PC-3 (cell line): ENCODE measurements at regions not wholly inside any gene's neighbourhood (a gene's known extent, or its start where the extent isn't known, plus 50 kb on each side); places are given as distances from the start of the nearest gene placed in this dataset.

Experiments used
- ATAC-seq: fragments of 200-7000 bp; cut with Tn5 transposase; 2 replicates; pipeline ENCODE4 v1.9.1; 2020; ENCODE audit warnings: mild to moderate bottlenecking, moderate library complexity
- BruUV-seq: library from RNA; stranded (reverse); fragments of 400-500 nt; replicated peaks from 2 replicates; lab custom pipeline; 2021; lab: Mats Ljungman, UMichigan
- CTCF ChIA-PET: fragments of 300-600 bp; sonication (Branson Sonifier 250); formaldehyde crosslinking; loops from one replicate; lab custom pipeline; 2022; ENCODE audit warnings: antibody characterized with exemption; lab: Charles Lee
- POLR2A ChIA-PET: fragments of 300-600 bp; sonication (Branson Sonifier 250); formaldehyde crosslinking; loops from one replicate; lab custom pipeline; 2022; ENCODE audit warnings: antibody characterized with exemption; ENCODE audit not compliant: unreplicated experiment; lab: Charles Lee
- DNase-seq: peaks from one replicate; pipeline ENCODE4 v3.0.0-alpha.2; 2015
- H2AFZ ChIP-seq: fragments of 300-600 bp; sonication (generic); 2 replicates; pipeline ENCODE4 v1.6.0; 2016; ENCODE audit warnings: antibody characterized with exemption, low read length
- H3F3A ChIP-seq: fragments of 300-600 bp; sonication (generic); one replicate; pipeline ENCODE4 v1.6.0; 2017; ENCODE audit warnings: antibody characterized with exemption, low read length, control low read depth, mild to moderate bottlenecking; ENCODE audit not compliant: unreplicated experiment
- H3K27ac ChIP-seq: fragments of 300-600 bp; sonication (generic); 2 replicates; pipeline ENCODE4 v1.5.1; 2016; ENCODE audit warnings: mild to moderate bottlenecking, low read length
- H3K27me3 ChIP-seq: fragments of 300-600 bp; sonication (generic); 2 replicates; pipeline ENCODE4 v1.6.1; 2016; ENCODE audit warnings: low read length, mixed read lengths
- H3K36me3 ChIP-seq: fragments of 300-600 bp; sonication (generic); 2 replicates; pipeline ENCODE4 v1.6.1; 2016; ENCODE audit warnings: low read depth, mixed run types, low read length, mixed read lengths
- H3K4me1 ChIP-seq: fragments of 300-600 bp; sonication (generic); 2 replicates; pipeline ENCODE4 v1.5.1; 2016; ENCODE audit warnings: low read length; ENCODE audit not compliant: insufficient read depth
- H3K4me2 ChIP-seq: fragments of 300-600 bp; sonication (generic); 2 replicates; pipeline ENCODE4 v1.6.0; 2016; ENCODE audit warnings: low read length
- H3K4me3 ChIP-seq: fragments of 300-600 bp; sonication (generic); 2 replicates; pipeline ENCODE4 v1.5.1; 2016; ENCODE audit warnings: mild to moderate bottlenecking, low read length, mixed read lengths
- H3K79me2 ChIP-seq: fragments of 300-600 bp; sonication (generic); 2 replicates; pipeline ENCODE4 v1.6.1; 2017; ENCODE audit warnings: low read length, mixed read lengths
- H3K9ac ChIP-seq: fragments of 300-600 bp; sonication (generic); 2 replicates; pipeline ENCODE4 v1.6.0; 2016; ENCODE audit warnings: mild to moderate bottlenecking, low read length
- H3K9me2 ChIP-seq: fragments of 300-600 bp; sonication (generic); replicated peaks from 2 replicates; pipeline ENCODE4 v1.6.1; 2016; ENCODE audit warnings: mixed run types, low read length, mixed read lengths
- H3K9me3 ChIP-seq: fragments of 300-600 bp; sonication (generic); 2 replicates; pipeline ENCODE4 v1.6.1; 2016; ENCODE audit warnings: low read length, mixed read lengths
- H4K20me1 ChIP-seq: fragments of 300-600 bp; sonication (generic); 2 replicates; pipeline ENCODE4 v1.6.1; 2016; ENCODE audit warnings: low read length, mixed read lengths
- CTCF ChIP-seq: fragments of 300-600 bp; sonication (generic); conservative IDR thresholded peaks from 2 replicates; pipeline ENCODE4 v1.5.1; 2017; ENCODE audit warnings: antibody characterized with exemption, low read depth, mild to moderate bottlenecking, low read length
- EZH2 ChIP-seq: fragments of 300-600 bp; sonication (generic); IDR thresholded peaks from one replicate; pipeline ENCODE4 v1.6.1; 2017; ENCODE audit warnings: antibody characterized with exemption, mild to moderate bottlenecking, low read length; ENCODE audit not compliant: unreplicated experiment
- EZH2phosphoT487 ChIP-seq: fragments of 300-600 bp; sonication (generic); IDR thresholded peaks from 2 replicates; pipeline ENCODE4 v1.6.1; 2018; ENCODE audit warnings: mild to moderate bottlenecking, antibody characterized with exemption, low read length, borderline replicate concordance
- intact Hi-C: fragments of 100-400 bp; cut with micrococcal nuclease; formaldehyde crosslinking; loops from 2 replicates; pipeline ENCODE4 v1.9.0; 2023

GRCh38 chr5:97842687-97843086, 659.6 kb upstream of the RIOK2 start:
- ATAC-seq (no peak), DNase-seq (no peak)
- intact Hi-C loops, result no loop called here
- Histone ChIP-seq H3K27me3 (no peaks in the 10 kb centered on the region), H3K4me3 (no peak overlapping the region), H3K4me2 (no peak overlapping the region), H3K27ac (no peak overlapping the region), H3K36me3 (no peaks in the 10 kb centered on the region), H3K4me1 (peaks cover 29% of the 10 kb centered on the region), H2AFZ (no peak overlapping the region), H4K20me1 (no peaks in the 10 kb centered on the region), H3K9me2 (no peaks in the 10 kb centered on the region), H3K9ac (no peak overlapping the region), H3K9me3 (no peaks in the 10 kb centered on the region), H3F3A (no peaks in the 10 kb centered on the region), H3K79me2 (no peaks in the 10 kb centered on the region)
- ChIA-PET POLR2A (no interaction called here), CTCF (no interaction called here)
- BruUV-seq, result no TSS peak
- TF ChIP-seq EZH2, result no peak
- no peak for TF ChIP-seq EZH2phosphoT487
- no peak for TF ChIP-seq CTCF

- Histone ChIP-seq H2AFZ (no peak overlapping the region), H3K9ac (no peak overlapping the region), H3K9me3 (no peaks in the 10 kb centered on the region), H3K4me1 (peaks cover 10% of the 10 kb centered on the region), H3K4me2 (no peak overlapping the region), H3K9me2 (no peaks in the 10 kb centered on the region), H3K36me3 (no peaks in the 10 kb centered on the region), H3K27ac (no peak overlapping the region), H3F3A (no peaks in the 10 kb centered on the region), H4K20me1 (no peaks in the 10 kb centered on the region), H3K79me2 (no peaks in the 10 kb centered on the region), H3K27me3 (no peaks in the 10 kb centered on the region), H3K4me3 (no peak overlapping the region)
- TF ChIP-seq EZH2phosphoT487 (no peak), EZH2 (no peak), CTCF (no peak)
- POLR2A ChIA-PET, result interaction anchor here (0.6 kb wide), 1 partner anchor 43 kb away, joined by 28 read pairs; no protein-coding TSS in a partner anchor
- DNase-seq, result no peak
- no TSS peak for BruUV-seq
- CTCF ChIA-PET, result no interaction called here
- intact Hi-C loops, result no loop called here
- ATAC-seq, result no peak
Observed at GRCh38 chr5:97844797-97845196, 661.8 kb upstream of the RIOK2 start.

- Histone ChIP-seq H3K27ac (no peak overlapping the region), H3F3A (no peaks in the 10 kb centered on the region), H3K36me3 (no peaks in the 10 kb centered on the region), H3K79me2 (no peaks in the 10 kb centered on the region), H4K20me1 (no peaks in the 10 kb centered on the region), H3K9me3 (no peaks in the 10 kb centered on the region), H3K9me2 (no peaks in the 10 kb centered on the region), H3K4me2 (no peak overlapping the region), H3K9ac (no peak overlapping the region), H3K4me1 (no peaks in the 10 kb centered on the region), H2AFZ (no peak overlapping the region), H3K4me3 (no peak overlapping the region), H3K27me3 (no peaks in the 10 kb centered on the region)
- ATAC-seq (no peak), DNase-seq (no peak)
- CTCF ChIA-PET, result no interaction called here
- intact Hi-C loops, result no loop called here
- TF ChIP-seq CTCF (no peak), EZH2 (no peak), EZH2phosphoT487 (no peak)
- POLR2A ChIA-PET, result no interaction called here
- no TSS peak for BruUV-seq
Observed at GRCh38 chr5:97846643-97847042, 663.6 kb upstream of the RIOK2 start.
